ENCODE measurements at regions not wholly inside any gene's neighbourhood (a gene's known extent, or its start where the extent isn't known, plus 50 kb on each side); places are given as distances from the start of the nearest gene placed in this dataset.

DNA sequence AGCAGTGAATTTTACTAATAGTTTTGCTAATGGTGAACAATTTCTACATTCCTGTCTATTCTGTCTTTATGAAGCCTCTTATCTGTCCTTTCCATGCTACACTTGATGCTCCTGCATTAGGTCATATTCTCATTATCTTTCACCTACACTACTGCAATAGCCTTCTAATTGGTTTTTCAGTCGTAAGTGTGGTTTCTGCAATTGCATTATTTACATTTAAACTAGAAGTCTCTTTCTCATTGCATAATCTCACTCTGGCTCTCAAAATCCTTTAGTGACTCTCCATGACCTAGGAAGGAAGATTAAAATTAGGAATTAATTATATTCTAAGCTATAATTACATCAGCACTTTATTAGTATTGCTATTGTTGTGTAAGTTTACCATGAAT is 686.5 kb downstream of the IGSF11 start:
- no peak for DNase-seq (ENCODE audit: low read depth)
- TF ChIP-seq, protein P1, sequence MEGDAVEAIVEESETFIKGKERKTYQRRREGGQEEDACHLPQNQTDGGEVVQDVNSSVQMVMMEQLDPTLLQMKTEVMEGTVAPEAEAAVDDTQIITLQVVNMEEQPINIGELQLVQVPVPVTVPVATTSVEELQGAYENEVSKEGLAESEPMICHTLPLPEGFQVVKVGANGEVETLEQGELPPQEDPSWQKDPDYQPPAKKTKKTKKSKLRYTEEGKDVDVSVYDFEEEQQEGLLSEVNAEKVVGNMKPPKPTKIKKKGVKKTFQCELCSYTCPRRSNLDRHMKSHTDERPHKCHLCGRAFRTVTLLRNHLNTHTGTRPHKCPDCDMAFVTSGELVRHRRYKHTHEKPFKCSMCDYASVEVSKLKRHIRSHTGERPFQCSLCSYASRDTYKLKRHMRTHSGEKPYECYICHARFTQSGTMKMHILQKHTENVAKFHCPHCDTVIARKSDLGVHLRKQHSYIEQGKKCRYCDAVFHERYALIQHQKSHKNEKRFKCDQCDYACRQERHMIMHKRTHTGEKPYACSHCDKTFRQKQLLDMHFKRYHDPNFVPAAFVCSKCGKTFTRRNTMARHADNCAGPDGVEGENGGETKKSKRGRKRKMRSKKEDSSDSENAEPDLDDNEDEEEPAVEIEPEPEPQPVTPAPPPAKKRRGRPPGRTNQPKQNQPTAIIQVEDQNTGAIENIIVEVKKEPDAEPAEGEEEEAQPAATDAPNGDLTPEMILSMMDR (conservative IDR thresholded peaks at IDR 0.05; ENCODE audit: control insufficient read depth, insufficient read depth, low read depth, low read length), result no peak
- no peak overlapping the region for H3K4me3 ChIP-seq (ENCODE audit: control insufficient read depth, low read depth, low read length)

DNA sequence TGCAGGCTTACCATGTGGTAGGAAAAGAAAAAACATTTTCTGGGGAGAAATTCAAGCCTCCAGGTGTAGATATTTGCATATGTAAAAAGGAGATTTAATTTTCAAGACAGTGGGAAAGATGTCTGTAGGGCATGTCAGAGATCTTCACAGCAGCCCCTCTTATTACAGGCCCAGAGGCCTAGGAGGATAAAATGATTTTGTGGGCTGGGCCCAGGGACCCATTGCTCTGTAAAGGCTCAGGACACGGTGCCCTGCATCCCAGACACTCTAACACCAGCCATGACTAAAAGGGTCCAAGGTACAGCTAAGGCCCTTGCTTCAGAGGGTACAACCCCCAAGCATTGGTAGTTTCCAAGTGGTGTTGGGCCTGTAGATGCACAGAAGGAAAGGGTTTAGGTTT is 680.1 kb downstream of the IGSF11 start:
- no peak for DNase-seq (ENCODE audit: low read depth)
- H3K4me3 ChIP-seq (ENCODE audit: control insufficient read depth, low read depth, low read length), result no peak overlapping the region
- TF ChIP-seq, protein P1 (conservative IDR thresholded peaks at IDR 0.05; ENCODE audit: control insufficient read depth, insufficient read depth, low read depth, low read length), result no peak

DNA sequence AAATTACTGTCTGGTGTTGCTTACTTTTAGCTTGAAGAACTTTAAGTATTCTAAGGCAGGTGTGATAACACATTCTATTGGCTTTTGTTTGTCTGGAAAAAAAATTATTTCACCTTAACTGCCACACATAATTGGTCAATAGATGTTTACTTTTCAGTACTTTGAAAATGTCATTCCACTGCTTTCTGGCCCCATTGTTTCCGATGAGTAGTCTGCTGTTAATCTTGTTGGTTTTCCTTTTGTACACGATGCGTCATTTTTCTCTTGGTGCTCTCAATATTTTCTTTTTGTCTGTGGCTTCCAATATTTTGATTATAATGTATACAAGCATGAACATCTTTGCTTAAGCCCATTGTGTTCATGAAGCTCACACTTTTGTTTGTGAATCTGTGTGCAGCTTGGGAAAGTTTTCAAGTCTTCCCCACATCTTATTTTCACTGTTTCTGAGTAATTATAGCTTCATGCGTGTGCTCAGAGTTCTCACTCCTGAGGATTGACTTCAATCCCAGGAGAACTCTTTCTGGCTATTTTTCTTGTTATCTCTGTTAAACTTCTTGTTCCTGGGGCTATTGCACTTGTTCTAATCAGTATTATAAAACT is 664.7 kb downstream of the IGSF11 start:
- DNase-seq (ENCODE audit: low read depth), result no peak
- H3K4me3 ChIP-seq (ENCODE audit: control insufficient read depth, low read depth, low read length), result no peak overlapping the region
- TF ChIP-seq, protein P1 (conservative IDR thresholded peaks at IDR 0.05; ENCODE audit: control insufficient read depth, insufficient read depth, low read depth, low read length), result no peak

DNA sequence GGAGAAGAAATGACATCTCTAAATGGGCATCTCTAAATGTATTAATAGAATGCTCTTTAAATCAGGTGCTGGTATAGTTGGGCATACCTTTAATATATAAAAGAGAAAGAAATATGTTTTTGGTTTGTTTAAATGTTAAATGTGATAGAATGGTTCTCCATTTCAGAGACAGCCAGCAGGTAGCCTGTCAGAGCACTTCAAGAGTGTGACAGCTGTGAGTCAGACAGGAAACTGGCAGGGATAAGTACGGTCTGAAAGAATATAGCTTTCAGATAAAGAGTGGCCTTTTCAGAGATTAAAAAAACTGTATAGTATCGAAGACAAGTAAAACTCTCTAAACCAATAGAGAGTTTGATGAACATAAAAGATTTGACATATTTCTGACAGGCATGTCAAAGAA is 654.1 kb downstream of the IGSF11 start:
- TF ChIP-seq, protein P1 (conservative IDR thresholded peaks at IDR 0.05; ENCODE audit: control insufficient read depth, insufficient read depth, low read depth, low read length), result no peak
- H3K4me3 ChIP-seq (ENCODE audit: control insufficient read depth, low read depth, low read length), result no peak overlapping the region
- no peak for DNase-seq (ENCODE audit: low read depth)

DNA sequence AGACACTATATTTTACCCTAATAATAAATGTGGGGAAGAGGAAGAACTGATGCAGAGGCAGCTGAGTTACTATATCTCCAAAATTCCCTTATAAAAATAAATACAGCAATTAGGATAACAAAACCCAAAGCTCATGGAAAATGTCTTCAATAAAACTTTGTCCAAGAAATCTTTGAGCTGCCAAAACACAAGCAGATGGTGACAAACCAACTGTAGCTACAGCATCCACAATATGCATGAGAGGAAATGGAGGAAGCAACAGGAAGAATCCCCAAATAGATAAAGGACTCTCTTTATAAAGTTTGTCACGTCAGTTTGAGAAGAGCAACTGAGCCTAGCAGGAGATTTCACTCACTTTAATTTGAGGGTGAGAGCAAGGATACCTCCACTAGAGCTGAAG is 638.2 kb downstream of the IGSF11 start:
- no peak overlapping the region for H3K4me3 ChIP-seq (ENCODE audit: control insufficient read depth, low read depth, low read length)
- TF ChIP-seq, protein P1 (conservative IDR thresholded peaks at IDR 0.05; ENCODE audit: control insufficient read depth, insufficient read depth, low read depth, low read length), result no peak
- DNase-seq (ENCODE audit: low read depth), result no peak

DNA sequence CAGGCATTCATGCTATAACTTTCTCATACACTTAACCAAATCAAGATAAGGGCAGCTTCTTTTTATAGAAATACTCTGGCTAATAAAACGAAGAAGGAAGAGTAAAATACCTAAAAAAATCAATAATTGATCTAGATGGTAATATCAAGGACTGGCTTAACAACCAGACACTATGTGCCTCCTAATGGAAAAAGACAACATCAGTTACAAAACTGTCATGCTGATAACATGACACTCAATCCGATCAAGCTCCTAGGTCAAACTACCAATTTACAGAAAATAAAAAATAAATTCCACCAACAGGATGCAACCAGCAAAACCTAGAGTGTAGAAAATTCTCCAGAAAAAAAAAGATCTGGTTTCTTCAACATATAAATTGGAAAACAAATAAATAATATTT is 634.6 kb downstream of the IGSF11 start:
- DNase-seq (ENCODE audit: low read depth), result no peak
- no peak overlapping the region for H3K4me3 ChIP-seq (ENCODE audit: control insufficient read depth, low read depth, low read length)
- TF ChIP-seq, protein P1 (conservative IDR thresholded peaks at IDR 0.05; ENCODE audit: control insufficient read depth, insufficient read depth, low read depth, low read length), result no peak

DNA sequence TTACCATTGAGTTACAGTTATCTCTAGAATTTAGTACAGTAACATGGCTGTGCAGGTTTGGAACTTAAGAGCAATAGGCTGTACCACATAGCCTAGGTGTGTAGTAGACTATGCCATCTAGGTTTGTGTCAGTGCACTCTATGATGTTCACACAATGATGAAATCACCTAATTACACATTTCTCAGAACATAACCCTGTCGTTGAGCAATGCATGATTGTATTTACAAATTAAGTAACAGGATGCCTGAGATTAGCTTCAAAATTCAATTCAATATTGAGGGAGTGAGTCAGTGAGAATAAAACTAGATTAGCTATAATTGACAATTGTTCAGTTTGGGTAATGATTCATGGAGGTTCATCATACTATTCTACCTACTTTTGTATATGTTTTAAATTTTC is 633.8 kb downstream of the IGSF11 start:
- no peak for DNase-seq (ENCODE audit: low read depth)
- TF ChIP-seq, protein P1 (conservative IDR thresholded peaks at IDR 0.05; ENCODE audit: control insufficient read depth, insufficient read depth, low read depth, low read length), result no peak

More for the DNA sequence above, 633.8 kb downstream of the IGSF11 start:
- H3K4me3 ChIP-seq (ENCODE audit: control insufficient read depth, low read depth, low read length), result no peak overlapping the region

Data from fibroblast of mammary gland (primary cell).